ENCODE measurements at regions not wholly inside any gene's neighbourhood (a gene's known extent, or its start where the extent isn't known, plus 50 kb on each side); places are given as distances from the start of the nearest gene placed in this dataset.

- TF ChIP-seq POLR2A (IDR thresholded peaks at IDR 0.05) (no peak), CTCF (IDR thresholded peaks at IDR 0.05) (no peak), POLR2AphosphoS5 (IDR thresholded peaks at IDR 0.05) (no peak)
Measured at GRCh38 chr7:52507546-52508255, 527.7 kb upstream of the POM121L12 start.
